NCI-H187 treated with DMSO at 0.1 percent for 48 hours (cell line): ENCODE measurements at regions not wholly inside any gene's neighbourhood (a gene's known extent, or its start where the extent isn't known, plus 50 kb on each side); places are given as distances from the start of the nearest gene placed in this dataset.

ENCODE experiments used
- DNase-seq: peaks from one replicate; lab custom pipeline; 2025; lab: John Stamatoyannopoulos, UW

DNA sequence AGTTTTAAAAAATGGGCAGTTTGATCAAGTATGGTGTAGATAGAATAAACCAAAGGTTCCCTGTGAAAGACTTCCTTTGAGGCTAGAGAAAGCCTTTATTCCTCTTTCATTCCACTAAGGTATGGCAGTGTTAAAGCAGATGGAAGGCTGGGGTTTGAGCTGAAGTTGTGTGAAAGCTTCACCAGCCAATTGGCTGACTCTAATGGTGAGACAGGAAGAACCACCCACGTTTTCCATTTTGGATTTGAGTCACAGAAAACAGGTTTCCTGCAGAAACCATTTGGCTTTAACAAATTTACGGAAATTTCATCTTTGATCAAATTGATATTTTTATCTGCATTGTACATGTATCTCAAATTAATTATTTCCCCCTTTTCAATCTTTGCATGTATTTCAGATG lies 455.0 kb downstream of the PCNX1 start:
- DNase-seq, result no peak

DNA sequence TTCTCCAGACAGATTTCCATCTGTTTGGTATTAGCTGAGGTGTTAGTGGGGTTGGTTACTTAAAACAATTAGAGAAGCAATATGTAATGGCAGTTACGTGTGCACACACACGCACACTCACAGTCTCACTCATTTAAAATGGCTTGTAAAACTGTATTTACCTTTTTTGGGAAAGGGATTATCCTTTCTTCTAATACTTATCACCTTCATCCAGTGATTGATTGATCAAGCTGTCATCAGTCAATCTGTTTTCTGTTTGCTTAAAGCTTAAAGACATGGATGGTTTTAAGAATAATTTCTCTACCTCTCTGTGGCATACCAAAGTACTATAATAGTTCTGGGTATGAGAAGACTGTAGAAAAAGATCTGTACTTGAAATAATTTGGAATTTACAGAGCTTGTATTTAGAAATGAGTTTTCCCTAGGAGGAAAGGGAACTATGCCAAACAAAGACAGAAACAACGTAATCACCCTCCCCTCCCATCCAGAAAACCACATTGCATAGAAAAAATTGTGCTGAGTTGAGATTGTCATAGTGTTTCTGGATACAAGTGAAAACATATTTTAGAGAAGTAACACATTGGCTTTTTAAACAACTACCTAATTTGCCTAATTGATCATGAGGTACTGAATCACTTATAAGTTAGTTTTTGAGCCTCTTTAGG lies 455.8 kb downstream of the PCNX1 start:
- no peak for DNase-seq

DNA sequence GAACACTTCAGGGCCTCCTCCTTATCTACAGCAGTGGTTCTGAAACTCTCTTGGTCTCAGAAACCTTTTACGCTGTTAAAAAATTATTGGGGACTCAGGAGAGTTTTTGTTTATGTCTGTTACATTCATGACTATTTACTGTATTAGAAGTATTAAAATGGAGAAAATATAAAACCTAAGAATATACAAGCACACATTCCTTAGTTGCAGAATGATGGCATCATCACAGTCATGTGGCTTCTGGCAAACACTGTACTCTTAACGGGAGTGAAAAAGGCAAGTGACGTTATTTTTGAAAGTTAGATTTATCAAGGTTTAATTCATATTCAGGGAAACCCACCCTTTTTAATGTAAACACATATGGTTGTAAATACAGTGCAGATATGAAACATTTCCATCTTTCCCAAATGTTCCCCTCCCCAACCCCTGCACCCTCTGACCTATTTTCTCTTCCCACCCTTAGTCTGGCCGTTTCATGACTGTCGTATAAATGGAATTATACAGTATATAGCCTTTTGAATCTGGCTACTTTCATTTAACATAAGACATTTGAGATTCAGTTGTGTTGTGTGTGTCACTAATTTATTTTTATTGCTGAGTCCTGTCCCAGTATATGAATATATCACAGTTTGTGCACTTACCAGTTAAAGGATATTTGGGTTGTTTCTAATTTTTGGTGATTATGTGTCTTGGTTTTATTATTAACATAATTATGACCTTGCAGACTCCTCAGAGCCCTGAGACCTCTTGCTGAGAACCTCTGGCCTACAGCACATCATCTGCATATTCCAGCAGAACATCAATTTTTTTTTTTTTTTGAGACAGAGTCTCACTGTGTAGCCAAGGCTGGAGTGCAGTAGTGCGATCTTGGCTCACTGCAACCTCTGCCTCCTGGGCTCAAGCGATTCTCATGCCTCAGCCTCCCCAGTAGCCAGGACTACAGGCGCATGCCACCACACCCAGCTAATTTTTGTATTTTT lies 457.0 kb downstream of the PCNX1 start:
- no peak for DNase-seq

- DNase-seq, result no peak
These were observed 458.1 kb downstream of the PCNX1 start for GRCh38 chr14:71365361-71365760.

DNA sequence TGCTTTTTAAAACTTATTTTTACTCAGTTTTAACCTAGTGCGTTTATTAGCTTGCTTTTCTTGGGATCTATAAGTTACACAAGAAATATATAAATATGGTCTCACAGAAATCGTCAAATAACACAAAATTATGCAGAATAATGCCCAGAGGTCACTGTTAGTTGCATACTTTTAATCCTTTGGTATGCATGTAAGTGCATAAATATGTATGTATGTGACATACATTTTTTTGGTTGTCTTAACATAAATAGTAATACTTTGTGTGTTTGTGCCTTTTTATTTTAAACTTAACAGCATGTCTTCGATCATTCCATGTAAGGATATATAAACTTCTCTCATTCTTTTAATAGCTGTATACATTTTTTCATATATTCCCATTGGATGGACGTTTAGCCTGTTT lies 459.6 kb downstream of the PCNX1 start:
- DNase-seq, result no peak

DNA sequence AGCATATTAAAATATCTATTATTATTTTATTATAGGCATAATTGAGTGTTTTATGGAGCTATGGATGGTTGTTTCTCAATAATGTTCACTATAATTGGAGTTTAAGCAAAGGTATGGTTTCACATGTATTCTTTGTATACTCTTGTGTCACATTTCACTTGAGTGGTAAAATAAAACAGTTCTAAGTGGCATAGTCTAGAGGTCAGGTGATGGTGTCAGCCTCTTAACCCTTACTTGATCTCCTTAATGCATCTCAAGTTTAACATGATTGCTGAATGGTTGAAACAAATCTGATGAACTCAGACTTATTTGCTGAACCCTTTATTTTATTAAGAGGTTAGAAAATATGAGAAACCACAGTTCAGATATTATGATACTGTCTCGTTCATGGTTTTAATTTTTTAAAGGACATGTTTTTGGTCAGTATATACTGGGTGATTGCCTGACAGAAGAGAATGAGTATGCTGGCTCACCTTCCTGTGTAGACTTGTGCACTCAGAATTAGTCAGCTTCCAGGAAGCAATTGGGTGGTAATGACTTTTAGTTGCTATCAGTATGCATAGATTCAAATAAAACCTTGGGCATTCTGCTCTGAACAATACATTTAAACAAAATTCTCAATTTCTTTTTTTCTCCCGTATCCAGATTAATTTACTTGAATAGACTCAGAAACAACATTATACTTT lies 464.6 kb downstream of the PCNX1 start:
- no peak for DNase-seq

DNA sequence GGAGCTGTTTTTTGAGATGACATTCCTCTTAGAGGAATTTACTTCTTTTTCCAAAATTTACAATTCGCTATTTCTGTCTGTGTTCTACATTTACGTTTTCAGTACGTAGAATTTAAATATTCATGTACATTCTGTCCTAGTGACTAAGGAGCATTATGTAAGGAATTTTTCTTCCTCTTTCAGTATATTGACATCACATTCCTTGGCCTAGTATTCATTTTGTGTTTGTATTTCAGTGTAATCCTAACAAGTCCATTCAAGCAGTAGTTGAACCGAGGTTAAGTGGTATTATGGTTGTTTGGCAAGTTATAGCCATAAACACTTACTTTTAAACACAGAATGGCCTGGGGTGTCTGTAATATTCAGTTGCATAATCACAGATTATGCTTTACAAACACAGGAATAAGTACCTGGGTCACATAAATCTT lies 465.2 kb downstream of the PCNX1 start:
- no peak for DNase-seq

DNA sequence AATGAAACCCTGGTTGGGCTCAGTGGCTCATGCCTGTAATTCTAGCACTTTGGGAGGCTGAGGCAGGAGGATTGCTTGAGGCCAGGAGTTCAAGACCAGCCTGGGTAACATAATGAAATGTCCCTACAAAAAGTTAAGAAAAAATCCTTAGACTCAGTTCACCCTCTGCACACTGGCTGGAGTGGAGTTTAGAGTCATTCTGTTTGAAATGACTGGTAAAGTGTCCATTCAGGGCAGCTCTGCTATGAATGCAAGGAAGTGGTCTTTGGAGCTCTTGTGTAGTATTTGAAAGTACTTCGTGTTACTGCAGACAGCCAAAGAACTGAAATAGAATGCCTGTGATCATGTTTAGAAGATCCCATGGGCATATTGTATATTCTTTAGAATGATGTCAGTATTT lies 466.5 kb downstream of the PCNX1 start:
- no peak for DNase-seq

DNA sequence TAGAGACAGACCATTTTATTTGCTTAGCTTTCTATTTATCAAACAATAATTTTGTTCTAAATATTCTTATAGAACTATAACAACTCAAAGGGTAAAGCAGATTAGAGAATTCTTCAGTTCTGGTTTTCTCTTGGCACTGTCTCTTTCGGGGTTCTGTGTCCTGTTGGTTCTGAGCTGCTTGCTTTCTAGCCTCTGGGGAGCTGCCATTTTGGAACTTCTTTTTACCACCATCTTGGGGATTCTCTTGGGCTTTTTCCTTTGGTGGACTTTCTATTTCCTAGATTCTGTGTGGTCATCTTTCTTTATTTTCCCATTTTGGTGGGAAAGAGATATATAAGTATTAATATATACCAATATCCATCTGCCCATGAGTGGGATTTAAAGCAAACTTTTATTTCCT lies 467.7 kb downstream of the PCNX1 start:
- no peak for DNase-seq

- no peak for DNase-seq
These were observed 469.8 kb downstream of the PCNX1 start for GRCh38 chr14:71377099-71377498.

- no peak for DNase-seq
These were observed 473.0 kb downstream of the PCNX1 start for GRCh38 chr14:71380271-71380670.

DNA sequence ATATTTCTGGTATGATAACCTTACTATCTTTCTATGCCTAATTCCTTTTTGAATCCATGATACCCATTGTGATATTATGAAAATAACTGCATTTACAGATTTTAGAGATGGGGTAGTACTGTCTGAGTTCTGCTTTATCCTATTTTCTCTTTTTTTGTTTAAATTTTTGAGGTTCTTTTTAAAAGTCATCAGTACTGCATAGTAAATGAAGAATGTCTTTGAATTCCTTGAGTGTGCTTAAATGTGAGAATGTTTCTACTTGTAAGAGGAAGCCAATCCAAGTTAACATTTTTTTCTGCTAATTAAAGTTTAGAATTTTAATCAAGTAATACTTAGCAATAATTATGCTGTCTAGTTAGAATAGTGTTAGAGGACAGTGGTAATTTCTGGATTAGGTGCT lies 474.6 kb downstream of the PCNX1 start:
- DNase-seq, result no peak

DNA sequence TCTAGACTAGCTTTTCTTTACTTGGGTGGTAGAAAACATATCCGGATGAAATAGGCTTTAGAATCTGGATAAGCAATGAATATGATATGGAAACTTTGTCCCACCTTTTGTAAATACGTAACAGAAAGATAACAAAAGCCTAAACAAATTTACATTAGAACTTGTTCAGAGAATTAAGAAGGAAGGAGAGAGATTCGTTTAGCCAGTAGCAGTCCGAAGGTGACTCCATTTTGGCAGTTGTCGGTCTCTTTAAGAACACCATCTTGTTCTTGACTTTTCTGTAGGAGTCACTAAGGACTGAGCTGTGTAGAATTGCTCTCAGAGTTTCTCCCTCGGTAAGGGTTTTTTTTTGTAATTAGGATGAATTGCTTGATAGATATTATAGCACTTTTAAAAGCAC lies 475.1 kb downstream of the PCNX1 start:
- no peak for DNase-seq

- DNase-seq, result no peak
These were observed 476.3 kb downstream of the PCNX1 start for GRCh38 chr14:71383510-71383909.

- DNase-seq, result no peak
These were observed 477.0 kb downstream of the PCNX1 start for GRCh38 chr14:71384007-71384845.

DNA sequence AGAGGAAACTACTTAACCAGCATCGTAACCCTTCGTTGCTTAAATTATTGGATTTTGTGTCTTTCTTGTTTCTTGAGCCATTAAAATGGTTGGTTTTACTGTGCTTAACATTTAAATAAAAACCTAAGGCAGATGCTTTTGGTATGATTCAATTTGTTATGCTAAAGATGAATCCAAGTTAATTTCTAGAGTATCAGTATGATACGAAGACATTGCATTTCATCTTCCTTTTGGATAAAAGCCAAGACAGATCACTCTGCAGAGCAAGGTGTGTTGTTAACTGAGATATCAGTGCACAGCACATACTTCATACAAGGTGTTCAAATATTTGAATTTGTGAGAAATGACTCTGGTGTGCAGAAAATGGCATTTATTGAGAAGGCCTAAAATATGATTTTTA lies 480.5 kb downstream of the PCNX1 start:
- DNase-seq, result no peak

DNA sequence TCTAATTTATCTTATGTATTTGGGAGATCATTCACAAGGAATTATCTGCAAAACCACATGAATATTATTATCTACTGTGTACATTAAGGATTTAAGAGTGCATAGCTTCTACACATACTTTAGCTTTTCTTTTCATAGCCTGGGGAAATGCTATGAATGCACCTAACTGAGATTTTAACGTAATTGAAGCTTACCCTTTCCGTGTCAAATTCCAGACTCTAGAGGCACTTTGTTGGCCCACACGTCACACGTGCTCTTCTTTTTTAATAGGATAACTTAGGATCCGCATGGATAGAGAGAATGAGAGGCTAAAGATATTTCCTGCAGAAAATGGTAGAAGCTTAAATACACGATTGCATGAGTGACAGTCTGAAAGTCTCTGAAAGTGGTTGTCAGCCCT lies 481.1 kb downstream of the PCNX1 start:
- DNase-seq, result no peak

GRCh38 chr14:71388862-71389261 lies 481.6 kb downstream of the PCNX1 start:
- DNase-seq, result no peak

DNA sequence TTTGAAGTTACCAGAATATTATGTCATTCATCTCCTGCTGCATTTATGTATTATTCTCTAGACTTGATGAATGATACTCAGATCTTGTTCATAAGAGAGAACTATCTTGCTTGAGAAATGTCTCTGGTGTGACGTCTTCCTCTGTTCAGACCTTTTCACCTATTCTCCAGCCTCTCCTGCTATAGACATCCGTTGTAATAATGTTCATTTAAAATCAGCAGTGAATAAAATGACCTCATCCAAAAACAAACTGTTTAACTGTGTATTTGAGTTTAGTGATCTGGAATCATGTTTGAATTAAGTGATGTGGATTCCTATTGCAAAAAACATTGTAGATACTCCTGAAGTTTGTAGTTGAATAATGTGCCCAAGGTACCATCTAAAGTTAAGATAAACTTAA lies 487.1 kb downstream of the PCNX1 start:
- DNase-seq, result no peak

DNA sequence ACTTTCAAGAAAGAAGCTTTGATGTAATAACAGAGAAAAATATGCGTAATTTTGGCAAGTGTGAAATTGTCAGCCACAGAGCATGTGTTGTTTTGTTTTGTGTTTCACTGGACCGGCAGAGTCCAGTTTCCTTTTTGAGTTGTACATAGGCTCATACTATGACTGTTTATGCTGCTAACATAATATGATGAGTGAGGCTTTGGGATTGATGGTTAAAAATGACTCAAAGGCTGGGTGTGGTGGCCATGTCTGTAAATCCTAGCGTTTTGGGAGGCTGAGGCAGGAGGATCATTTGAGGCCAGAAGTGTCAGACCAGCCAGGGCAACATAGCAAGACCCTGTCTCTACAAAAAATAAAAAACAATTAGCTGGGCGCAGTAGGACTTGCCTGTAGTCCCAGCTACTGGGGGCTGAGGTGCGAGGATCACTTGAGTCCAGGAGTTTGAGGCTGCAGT lies 487.9 kb downstream of the PCNX1 start:
- DNase-seq, result no peak

DNA sequence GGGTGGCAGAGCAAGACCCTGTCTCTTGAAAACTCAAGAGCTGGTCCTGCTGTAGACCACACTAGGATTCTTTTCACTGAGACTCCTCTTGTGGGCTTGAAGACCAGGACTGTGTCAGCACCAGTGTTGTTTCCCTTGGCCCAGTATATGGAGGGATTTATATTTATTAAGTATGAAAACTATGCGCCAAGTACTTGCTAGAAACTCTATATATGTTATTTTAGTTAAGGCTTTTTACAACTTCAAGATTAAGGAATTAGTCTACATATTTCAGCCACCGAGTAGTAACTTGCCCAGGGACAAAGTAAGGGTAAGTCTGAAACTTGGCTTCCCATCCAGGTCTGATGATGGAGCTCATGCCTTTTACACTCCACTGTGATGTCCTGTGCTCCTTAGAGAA lies 488.4 kb downstream of the PCNX1 start:
- DNase-seq, result no peak
